ENCODE measurements at regions not wholly inside any gene's neighbourhood (a gene's known extent, or its start where the extent isn't known, plus 50 kb on each side); places are given as distances from the start of the nearest gene placed in this dataset.

DNA sequence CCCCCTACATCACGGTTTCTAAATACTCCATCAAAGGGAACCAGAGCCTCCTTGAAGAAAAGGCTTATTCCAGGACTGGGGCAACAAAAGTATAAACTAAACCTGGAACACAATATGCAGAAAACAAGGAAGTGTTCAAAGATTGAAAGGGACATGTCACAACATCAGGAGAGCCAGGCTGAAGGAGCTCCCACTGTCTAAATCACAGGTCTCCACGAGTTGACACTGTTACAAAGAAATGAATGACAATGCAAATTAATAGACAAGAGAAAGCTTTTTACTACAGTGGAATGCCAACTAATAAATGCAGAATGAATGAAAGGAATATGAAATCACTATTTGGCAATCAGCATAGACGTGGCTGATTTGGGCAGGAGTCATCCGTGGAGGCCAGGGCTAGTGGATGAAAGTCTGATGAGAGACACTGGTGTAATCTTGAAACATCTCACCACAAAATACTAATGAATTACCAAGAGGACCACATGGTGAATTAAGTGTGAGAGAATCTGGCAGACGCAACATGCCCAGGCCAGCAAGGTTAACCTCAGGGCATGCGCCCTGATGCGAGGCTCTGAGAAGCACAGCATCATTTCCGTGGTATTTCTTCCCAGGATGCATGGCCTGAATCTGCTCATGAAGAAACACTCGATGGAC, 123.8 kb upstream of the TJP1 start:
- DNase-seq = no peak

GRCh38 chr15:29944925-29945324, 122.7 kb upstream of the TJP1 start:
- DNase-seq = no peak

GRCh38 chr15:29942548-29942947, 120.3 kb upstream of the TJP1 start:
- DNase-seq = no peak

- DNase-seq = no peak
Measured at GRCh38 chr15:29942143-29942542, 119.9 kb upstream of the TJP1 start.

DNA sequence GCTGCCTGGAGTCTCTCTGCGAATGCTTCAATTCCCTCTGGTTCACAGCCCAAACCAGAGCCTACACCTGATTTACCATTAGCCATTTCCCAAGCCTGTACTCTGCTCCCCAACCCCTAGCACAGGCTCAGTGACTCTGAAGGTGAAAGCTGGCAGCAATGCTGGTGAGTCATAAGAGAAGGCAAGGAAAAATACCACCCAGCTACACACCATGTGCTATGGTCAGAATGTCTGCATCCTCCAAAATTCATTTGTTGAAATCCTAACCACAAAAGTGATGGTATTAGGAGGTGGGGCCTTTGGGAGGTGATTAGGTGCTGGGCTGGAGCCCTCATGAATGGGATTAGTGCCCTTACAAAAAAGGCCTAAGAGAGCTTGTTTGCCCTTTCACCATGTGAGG, 117.1 kb upstream of the TJP1 start:
- no peak for DNase-seq

DNA sequence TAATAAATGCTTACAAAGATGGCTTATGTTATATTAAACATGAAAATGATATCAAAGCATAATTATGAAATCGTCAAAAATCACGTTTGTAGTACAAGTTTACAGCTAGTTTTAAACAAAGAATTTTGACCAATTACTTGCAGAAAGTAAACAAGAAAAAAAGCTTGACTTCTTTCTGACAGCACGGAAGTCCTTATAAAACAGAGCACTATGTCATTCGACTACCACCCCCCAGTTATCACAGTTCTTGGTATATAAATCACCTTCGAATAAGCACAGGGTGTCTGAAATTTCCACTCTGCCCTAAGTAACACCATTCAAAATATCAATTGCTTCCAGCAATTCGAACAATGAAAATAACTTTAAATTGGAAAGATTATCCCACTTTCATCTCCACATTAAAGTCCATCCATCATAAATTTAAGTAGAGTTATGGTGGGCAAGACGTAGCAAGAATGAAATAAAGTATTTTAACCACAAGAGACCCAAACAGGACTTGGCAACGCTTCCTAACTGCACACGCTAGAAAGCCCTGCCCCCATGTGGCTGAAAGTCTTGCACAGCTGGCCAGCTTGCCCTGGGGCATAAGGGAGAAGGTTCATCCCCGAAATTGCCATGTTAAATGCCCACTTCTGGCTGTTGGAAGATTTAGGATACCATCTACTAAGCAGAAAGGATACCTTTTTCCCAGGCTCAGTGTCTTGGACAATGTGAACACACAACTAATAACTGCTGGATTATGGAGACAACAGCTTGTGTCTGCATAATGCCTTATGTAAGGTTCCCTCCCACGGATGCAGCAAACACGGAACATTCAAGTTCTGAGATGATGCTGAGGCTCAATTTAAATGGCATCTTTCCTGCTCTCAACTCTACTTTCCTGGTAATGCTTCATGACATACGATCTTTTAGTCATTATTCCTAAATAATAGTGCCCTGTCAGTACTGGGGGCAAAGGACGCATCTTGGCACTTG, 116.4 kb upstream of the TJP1 start:
- DNase-seq = no peak

GRCh38 chr15:29937956-29938355, 115.7 kb upstream of the TJP1 start:
- no peak for DNase-seq

DNA sequence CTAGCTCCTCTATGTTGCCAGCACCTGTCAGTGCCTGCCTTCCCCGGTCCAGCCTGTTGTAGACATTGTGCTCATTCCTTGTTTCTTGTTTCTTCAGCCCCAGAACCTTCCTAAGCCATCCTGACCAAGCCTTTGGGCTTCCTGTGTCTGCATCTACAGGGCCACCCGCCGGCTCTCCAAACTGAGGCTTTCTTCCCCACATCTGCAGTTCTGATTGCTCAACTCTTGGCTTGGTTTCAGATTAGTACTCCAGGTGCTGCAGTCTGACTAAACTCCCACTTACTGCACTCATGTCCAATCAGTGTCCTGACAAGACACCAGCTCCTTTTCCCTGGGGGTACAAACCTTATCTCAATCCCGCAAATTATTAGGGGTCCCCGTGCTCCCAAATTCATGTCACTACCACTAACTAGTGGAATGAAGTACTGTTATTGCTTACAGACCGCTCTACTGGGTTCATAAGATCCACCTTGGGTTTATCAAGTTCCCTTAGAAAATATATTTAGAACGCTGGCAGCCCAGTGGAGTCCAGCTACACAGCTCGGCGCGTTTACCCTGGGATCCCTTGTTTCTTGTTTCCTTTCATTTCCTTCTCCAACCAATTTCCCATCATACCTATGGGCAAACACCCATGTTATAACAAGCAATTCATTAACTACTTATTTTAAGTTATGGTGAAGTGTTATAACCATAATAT, 114.2 kb upstream of the TJP1 start:
- no peak for DNase-seq

DNA sequence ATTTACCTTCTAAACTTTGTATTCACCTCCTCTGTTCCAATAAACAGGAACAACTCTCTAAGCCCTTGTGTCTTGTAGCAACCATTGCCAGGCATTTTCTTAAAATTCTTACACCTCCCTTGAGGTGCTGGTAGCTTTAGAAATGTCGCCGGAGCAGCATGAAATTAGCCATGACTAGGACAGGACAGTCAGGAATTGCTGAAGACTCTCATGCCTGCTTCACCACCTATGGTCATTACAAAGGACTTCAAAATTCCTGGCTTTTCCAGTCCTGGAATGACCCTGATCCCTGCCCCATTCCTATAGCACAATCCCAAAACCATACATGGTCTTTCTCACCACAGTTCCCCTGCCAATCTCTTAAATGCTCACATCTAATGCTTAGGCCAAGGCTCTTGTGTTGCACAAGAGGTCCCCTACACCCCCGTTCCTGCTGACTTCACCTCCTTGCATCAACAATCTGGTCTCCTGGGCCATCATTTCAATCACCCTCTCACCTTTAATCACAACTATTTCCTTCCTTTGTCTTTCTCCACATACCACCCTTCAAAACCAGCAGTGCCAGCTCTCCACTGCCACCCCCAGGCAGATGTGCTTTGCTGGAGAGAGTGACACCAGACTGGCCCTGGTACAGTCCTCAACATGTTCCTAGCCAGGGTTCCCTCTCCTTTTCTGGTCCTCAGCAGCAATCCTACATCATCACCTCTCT, 113.2 kb upstream of the TJP1 start:
- no peak for DNase-seq

DNA sequence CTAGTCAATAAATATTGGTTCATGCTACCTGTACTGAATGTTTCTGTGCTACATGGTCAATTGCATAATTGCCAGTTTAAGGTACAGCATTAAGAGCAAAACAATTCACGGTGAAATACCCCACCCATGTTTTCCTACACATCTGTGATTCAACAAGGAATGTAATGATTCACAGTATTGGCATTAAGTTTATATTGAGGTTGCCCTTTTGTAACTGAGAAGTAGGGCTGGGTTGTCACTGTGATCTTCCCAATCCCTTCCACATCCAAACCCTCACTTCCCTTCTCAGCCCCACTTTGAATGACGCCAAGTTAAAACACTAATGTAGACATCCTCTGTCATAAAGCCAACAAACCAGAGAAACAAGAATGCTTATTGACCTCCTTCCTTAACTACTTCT, 112.0 kb upstream of the TJP1 start:
- no peak for DNase-seq

DNA sequence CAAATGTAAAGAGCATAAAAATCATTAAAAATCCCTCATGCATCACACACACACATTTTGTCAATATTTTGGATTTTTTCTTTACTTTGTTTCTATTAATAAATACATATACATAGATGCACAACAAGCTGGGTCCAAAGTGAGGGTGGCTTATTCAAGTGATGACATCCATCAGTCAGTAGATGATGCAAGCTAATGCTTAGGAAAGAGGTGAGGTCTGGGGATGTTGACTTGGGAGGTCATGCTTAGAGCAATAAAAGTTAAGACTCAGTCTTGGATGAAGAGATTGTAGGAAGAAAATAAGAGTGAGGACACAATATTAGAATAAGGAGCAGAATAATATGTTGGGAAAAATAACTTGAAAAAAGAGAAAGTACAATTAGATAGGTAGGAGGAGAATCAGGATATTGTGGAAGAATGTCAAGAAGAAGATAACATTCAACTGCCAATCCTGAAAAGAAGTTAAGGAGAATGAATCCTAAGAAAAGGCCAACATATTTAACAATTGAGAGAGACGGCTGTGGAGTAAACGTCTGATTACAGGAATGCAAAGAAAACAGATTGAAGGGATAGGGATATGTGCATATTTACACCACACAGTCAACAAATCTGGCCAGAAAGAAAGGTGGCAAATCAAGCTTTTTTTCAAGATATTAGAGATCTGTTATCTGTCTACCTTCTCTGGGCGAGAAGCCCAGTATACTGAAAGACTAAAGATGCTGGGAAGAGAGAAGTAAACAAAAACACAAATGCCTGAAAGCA, 111.0 kb upstream of the TJP1 start:
- no peak for DNase-seq

DNA sequence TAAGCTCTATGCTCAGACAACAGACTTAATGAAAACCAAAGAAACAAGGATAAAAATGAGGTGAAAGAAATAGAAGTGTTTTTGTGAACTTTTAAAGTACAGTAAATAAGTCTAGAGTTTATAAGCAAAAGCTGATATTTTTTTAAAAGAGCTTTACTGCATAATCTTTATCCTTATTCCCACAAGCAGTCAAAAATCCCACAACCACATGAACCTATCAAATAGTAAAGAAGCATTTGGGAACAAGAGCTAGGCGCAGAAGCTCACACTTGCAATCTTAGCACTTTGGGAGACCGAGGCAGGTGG, 103.8 kb upstream of the TJP1 start:
- DNase-seq = no peak

DNA sequence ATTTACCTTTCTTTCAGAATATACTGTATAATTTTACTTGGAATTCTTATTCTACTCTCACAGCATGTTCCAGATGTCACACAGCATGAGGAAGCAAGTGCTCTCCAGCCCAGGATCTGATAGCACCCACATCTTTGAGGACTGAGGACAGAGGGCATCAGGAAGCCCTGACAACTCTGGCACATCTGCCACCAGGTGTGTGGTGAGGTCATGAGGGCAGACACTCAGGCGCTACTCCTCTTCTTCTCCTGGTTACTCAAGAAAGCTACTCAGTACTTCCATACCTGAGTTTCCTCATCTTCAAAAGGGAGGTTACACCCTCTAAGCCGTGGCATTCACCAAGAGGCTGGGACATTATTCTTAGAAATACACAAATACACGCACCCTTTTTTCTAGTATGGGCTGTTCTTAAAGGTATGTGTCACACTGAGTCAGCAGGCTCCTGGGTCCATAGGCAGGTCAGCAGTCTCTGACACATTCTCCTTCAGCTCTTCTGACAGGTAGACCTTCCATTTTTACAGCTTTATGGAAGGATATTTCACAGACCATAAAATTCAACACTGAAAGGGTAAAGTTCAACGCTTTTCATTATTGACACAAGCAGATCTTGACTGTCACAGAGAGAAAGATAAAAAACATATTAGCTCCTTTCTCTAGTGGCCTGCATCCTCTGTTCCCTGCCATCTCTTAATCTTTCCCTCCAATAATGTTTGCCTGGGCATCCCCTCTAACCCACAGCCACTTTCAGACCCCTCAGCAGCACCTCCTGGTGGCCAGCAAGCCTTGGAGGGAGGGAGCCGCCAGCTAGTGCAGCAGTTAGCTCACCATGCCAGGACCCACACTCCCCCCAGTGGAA, 103.2 kb upstream of the TJP1 start:
- no peak for DNase-seq

- peak; percentile 7 for DNase-seq
Measured at GRCh38 chr15:29924750-29925149, 102.5 kb upstream of the TJP1 start.

DNA sequence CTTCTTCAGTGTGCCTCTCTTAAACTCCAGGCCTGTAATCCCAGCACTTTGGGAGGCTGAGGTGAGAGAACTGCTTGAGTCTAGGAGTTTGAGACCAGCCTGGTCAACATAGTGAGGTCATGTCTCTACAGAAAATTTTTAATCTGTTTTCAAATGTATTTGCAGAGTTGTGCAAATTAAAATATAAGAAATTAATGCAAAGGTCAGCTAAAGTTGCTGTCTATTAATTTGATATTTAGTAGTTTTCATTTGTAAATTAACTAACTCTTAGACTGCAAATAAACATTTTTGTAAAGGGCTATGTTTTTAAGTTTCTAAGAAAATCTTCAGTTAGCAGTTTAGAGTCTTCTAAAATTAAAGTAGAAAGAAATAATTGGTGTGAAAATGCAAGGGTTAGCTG, 99.9 kb upstream of the TJP1 start:
- no peak for DNase-seq

DNA sequence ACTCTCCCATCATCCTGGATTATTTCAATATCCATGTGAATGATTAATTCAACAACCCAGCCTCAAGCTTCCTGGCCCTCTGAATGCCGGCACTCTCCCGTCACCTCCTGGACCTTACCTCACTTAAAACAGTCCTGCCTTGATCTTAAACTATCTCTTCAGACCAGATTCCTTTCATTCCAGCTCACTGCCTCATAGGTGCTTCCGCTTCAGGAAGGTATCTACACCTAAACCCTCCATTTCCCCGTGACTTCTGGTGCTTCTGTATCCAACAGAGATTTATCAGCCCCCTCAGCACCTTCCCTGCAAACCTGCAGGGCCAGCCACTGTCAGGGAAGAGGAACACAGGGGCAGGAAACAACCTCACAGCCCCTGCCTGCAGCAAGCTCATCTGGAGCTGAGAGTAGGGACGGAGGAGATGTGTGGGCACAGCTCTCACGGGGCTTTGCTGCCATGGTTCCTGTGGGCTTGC, 98.9 kb upstream of the TJP1 start:
- DNase-seq = no peak

DNA sequence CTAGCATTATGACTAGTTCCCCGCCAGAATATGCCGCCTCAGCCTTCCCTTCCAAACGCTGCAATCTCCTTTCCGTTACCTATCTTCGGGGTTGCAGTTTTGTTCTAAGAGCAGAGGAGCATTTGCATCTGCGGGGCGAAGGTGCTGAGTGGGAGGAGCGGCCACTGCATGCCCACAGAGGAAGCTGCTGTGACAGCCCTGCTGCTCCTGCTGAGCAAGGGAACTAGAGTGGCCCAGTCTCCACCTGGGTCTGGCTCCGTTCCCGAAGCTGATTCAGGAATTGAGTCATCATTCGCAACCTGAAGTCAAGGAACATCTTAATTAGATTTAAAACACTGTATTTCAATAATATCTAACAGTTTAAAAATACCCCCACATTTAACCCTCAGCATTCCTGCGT, 98.2 kb upstream of the TJP1 start:
- no peak for DNase-seq

DNA sequence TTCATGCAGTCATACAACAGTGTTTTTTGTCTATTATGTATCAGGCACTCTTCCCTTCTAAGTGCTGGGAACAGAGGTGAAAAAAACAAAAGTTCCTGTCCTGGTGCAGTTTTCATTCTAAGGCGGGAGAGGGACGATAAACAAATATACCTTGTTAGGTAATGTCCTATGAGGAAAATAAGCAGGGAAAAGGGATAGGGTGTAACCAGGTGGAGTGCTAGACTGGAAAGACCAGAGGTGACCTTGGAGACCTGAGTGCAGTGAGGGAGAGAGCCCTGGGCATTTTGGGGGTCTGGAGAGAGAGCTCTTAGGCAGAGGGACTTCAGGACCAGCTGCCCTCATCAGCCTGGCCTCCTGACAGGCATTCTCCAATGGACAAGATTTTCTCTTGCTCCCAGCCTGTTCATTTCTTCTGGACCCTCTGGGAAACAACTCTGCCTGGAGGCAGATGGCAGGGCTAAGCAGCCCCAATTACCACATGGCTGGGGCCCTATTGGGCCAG, 97.2 kb upstream of the TJP1 start:
- no peak for DNase-seq

GRCh38 chr15:29917600-29918597, 95.6 kb upstream of the TJP1 start:
- DNase-seq = no peak

- no peak for DNase-seq
Measured at GRCh38 chr15:29914511-29914926, 92.3 kb upstream of the TJP1 start.

Measured in NCI-H1105 treated with DMSO at 0.1 percent for 48 hours (cell line).